ENCODE measurements at regions not wholly inside any gene's neighbourhood (a gene's known extent, or its start where the extent isn't known, plus 50 kb on each side); places are given as distances from the start of the nearest gene placed in this dataset.

DNA sequence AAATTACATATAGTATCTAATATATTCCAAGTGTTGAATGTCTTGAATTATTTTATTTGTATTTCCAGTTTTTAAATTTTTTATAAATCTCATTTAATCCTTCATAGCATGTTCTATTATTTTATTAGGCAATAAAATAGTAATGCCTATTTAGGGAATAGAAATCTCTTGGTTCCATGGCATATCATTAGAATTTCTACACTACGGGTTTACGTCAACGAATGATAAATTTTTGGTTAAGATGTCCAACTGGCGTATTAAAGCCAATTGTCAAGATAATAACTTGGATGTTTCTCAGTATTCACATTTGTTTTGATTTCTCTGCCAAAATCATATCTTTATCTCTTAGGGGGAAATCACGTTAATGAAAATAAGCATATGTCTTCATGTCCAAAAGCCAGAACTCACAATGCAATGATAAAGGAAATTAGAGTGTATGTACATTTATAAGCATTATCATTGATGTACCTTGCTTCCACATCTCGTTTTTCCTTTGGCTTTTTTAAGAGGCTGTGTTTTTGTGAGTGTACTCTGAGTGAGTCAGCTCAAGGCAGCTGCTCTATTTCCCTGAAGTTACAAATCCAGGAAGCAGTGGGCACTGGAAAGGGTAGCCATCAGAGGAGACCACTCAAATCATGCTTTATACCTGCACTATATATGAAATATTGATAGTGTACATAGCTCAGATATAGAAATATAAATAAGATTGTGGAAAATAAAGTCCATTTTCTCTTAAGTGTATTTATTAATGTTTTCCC is 115.8 kb upstream of the PDE1A start:
- Histone ChIP-seq H4K20me1 (ENCODE audit: control insufficient read depth, insufficient read depth) (no peaks in the 10 kb centered on the region), H3K36me3 (ENCODE audit: control insufficient read depth in 2 of 2, insufficient read depth in 2 of 2, low read length in 1 of 2) (no peaks in the 10 kb centered on the region), H3K4me1 (ENCODE audit: control insufficient read depth, insufficient read depth, low read length) (no peaks in the 10 kb centered on the region; the same call in 1 of the 2 replicates), H3K9ac (ENCODE audit: control insufficient read depth, insufficient read depth, low read length) (no peak overlapping the region), H3K27ac (ENCODE audit: control insufficient read depth, insufficient read depth) (no peak overlapping the region), H2AFZ (ENCODE audit: control insufficient read depth, low read depth, low read length) (no peak overlapping the region), H3K9me3 (replicated peaks; ENCODE audit: control insufficient read depth, insufficient read depth, low read length) (no peaks in the 10 kb centered on the region), H3K4me2 (ENCODE audit: control insufficient read depth, insufficient read depth) (no peak overlapping the region), H3K27me3 (replicated peaks in 1 of 2; ENCODE audit: control insufficient read depth in 2 of 2, insufficient read depth in 2 of 2, low read length in 1 of 2) (no peaks in the 10 kb centered on the region), H3K4me3 (no peak overlapping the region), H3K79me2 (ENCODE audit: control insufficient read depth, insufficient read depth, low read length) (no peaks in the 10 kb centered on the region)
- WGBS (ENCODE audit: insufficient coverage, insufficient replicate concordance, low lambda C conversion rate, missing lambda C conversion rate): 70% methylated on average over 6 of the region's 6 CpGs
- ATAC-seq (no peak), DNase-seq (ENCODE audit: low read depth, low spot score) (no peak), FAIRE-seq (no peak)
- in situ Hi-C loops (cut with MboI) (no loop called here), intact Hi-C loops (cut with micrococcal nuclease; ENCODE audit: unreplicated experiment) (no loop called here)
- no TSS peak for BruUV-seq (replicated peaks)
- POLR2A ChIA-PET: no interaction called here
- TF ChIP-seq RBBP5 (conservative IDR thresholded peaks at IDR 0.05) (no peak), EGR1 (IDR thresholded peaks at IDR 0.05; ENCODE audit: borderline replicate concordance in 1 of 2, low read depth in 2 of 2, low read length in 2 of 2) (no peak), ZZZ3 (IDR thresholded peaks at IDR 0.05; ENCODE audit: control insufficient read depth, insufficient read length, low read depth) (no peak), GABPA (IDR thresholded peaks at IDR 0.05; ENCODE audit: low read depth) (no peak), PAX8 (IDR thresholded peaks at IDR 0.05) (no peak), RUNX3 (IDR thresholded peaks at IDR 0.05; ENCODE audit: low read length) (no peak), KDM1A (IDR thresholded peaks at IDR 0.05; ENCODE audit: borderline replicate concordance) (no peak), CHD2 (IDR thresholded peaks at IDR 0.05; ENCODE audit: borderline replicate concordance, low read depth, low read length) (no peak)
- TF ChIP-seq, protein P1, sequence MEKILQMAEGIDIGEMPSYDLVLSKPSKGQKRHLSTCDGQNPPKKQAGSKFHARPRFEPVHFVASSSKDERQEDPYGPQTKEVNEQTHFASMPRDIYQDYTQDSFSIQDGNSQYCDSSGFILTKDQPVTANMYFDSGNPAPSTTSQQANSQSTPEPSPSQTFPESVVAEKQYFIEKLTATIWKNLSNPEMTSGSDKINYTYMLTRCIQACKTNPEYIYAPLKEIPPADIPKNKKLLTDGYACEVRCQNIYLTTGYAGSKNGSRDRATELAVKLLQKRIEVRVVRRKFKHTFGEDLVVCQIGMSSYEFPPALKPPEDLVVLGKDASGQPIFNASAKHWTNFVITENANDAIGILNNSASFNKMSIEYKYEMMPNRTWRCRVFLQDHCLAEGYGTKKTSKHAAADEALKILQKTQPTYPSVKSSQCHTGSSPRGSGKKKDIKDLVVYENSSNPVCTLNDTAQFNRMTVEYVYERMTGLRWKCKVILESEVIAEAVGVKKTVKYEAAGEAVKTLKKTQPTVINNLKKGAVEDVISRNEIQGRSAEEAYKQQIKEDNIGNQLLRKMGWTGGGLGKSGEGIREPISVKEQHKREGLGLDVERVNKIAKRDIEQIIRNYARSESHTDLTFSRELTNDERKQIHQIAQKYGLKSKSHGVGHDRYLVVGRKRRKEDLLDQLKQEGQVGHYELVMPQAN (conservative IDR thresholded peaks at IDR 0.05): no peak
- TF ChIP-seq, protein P2, sequence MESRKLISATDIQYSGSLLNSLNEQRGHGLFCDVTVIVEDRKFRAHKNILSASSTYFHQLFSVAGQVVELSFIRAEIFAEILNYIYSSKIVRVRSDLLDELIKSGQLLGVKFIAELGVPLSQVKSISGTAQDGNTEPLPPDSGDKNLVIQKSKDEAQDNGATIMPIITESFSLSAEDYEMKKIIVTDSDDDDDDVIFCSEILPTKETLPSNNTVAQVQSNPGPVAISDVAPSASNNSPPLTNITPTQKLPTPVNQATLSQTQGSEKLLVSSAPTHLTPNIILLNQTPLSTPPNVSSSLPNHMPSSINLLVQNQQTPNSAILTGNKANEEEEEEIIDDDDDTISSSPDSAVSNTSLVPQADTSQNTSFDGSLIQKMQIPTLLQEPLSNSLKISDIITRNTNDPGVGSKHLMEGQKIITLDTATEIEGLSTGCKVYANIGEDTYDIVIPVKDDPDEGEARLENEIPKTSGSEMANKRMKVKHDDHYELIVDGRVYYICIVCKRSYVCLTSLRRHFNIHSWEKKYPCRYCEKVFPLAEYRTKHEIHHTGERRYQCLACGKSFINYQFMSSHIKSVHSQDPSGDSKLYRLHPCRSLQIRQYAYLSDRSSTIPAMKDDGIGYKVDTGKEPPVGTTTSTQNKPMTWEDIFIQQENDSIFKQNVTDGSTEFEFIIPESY (IDR thresholded peaks at IDR 0.05): no peak
- CTCF ChIA-PET: no interaction called here
- RAD21 ChIA-PET (ENCODE audit: unreplicated experiment): no interaction called here
- SMC1A ChIA-PET (ENCODE audit: uncharacterized antibody, unreplicated experiment): no interaction called here

All from GM12878 (cell line).